NCI-H2029 treated with DMSO at 0.1 percent for 48 hours (cell line): ENCODE measurements at regions not wholly inside any gene's neighbourhood (a gene's known extent, or its start where the extent isn't known, plus 50 kb on each side); places are given as distances from the start of the nearest gene placed in this dataset.
"Not testable (repeated sequence)": the region's sequence is repeated elsewhere in the genome, so short reads cannot be mapped to it uniquely, and the experiment has no call there.

Experiments
- DNase-seq: peaks from one replicate; lab custom pipeline; 2025; lab: John Stamatoyannopoulos, UW

DNA sequence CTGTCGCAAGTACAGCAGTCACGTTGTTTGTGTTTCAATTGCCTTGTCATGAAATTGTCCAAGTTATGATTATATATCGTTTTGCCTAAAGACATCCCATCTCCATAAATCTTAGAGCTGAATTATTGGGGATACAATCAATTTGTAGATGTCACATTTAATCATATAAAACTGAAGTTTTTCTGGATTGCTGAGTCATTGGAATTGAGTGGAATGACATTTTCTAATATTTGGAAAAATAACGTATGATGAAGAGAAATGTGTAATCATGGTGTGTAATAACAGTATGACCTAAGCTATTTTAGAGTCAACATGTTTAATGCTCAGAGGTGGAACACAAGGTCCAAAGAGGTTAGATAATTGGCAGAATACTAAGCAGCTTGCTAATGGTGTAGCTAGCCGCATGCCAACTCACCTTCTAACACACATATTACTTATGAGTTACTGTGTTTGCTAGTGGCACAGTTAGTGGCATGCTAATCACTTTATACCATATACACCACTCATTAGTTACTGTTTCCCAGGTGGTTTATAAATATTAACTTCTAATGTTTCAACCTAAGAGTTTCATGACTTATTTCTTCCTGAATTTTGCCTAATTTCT lies 473.1 kb upstream of the GRAMD2B start:
- no peak for DNase-seq

DNA sequence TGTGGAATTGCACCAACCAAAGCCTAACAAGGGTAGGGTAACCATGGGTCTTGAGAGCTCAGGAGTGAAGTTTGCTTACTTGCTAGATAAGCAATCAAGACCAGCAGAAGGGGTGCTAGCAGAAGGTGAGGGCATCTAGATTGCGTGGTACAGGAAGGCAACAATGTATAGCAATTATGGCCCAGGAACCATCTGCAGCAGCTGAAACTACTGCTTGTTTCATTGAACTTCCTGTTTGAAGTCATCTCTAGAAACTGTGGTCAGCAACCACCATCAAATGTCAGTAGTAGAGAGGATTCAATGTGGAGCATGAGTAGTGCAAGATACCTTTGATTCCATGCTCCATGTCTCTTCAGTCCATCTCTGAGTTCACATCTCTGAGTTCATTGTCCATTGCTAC lies 462.1 kb upstream of the GRAMD2B start:
- no peak for DNase-seq

DNA sequence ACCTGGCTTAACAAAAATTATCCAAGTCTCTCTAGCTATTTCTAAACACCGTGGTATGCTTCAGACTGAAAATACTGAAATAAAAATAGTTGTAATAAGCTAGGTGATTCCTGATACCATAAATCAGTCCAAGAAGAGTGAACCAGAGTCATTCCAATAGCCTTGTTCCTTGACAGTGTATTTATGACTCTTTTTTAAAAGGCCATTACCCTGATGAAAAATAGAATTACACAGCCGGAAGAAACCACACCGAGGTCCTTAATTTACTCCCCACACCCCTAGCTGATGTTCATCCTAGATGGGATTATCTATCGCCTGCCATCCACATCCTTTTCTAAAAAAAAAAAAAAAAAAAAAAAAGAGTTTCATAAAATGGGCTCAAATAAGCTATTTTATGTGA lies 457.6 kb upstream of the GRAMD2B start:
- DNase-seq, result no peak

DNA sequence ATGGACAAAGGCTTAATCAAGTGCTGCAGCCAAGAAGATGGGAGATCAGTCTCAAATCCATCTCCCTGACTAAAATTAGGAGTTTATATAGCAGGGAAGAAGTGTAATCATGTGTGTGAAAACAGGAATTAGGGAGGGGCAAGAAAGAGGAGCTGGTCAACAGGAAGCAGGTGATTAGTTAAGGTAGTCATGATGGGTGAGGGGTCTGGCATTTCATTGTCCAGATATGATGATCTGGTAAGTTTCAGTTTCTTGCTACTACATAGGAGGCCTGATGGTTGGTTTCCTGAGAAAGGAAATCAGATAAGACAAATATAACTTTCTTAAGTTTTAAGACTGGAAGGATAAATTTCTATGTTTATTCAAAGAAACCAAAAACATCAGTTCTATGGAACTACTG lies 455.6 kb upstream of the GRAMD2B start:
- no peak for DNase-seq

DNA sequence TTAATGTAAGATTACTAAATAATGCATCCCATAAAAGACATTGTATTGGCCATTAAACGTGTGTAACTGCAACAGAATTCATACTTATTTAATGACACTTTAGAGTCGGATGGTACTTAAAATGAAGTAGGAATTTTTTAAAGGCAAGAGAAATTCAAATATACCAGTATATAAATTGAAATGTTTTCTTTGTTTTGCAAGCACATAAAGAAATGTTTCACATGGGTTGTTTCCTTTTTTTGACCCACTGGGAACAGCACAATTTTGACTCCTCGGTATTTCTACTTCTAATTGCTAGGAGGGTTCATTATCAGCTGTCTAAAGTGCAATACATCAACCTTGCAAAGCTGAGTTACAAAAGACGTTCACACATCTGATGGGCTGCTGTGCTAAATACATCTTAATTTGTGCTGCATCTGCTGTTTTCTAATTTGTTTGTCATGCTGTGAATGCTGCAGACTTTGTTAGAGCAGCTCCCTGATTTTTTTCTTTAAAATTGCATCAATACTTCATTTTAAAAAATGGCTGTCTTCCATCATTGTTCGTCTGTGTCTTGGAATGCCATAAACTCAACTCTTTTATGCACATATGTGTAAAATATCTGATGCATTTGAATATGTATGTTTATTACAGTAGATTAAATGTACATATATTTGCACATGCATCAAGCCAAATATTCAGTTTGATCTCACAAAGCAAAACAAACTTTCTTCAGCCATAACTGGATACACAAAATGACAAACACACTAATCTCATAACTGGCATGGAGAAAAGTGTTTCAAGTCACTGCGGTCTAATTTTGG lies 454.0 kb upstream of the GRAMD2B start:
- no peak for DNase-seq

DNA sequence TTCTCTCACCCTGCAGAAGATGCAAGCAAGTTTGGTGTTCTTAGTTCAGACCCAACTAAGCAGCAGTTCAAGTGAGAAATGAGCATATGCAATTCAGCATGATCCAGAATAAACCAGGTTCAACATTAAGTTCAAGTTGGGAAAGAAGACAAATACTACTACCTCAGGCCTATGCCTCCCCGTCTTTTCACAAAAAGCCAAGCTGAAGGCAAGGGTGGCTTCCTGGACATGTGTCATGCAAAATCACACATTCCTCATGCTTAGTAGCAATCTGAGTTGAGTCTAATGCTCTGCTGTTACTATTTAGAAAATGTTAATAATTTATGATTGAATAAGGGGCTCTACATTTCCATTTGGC lies 453.4 kb upstream of the GRAMD2B start:
- DNase-seq, result no peak

DNA sequence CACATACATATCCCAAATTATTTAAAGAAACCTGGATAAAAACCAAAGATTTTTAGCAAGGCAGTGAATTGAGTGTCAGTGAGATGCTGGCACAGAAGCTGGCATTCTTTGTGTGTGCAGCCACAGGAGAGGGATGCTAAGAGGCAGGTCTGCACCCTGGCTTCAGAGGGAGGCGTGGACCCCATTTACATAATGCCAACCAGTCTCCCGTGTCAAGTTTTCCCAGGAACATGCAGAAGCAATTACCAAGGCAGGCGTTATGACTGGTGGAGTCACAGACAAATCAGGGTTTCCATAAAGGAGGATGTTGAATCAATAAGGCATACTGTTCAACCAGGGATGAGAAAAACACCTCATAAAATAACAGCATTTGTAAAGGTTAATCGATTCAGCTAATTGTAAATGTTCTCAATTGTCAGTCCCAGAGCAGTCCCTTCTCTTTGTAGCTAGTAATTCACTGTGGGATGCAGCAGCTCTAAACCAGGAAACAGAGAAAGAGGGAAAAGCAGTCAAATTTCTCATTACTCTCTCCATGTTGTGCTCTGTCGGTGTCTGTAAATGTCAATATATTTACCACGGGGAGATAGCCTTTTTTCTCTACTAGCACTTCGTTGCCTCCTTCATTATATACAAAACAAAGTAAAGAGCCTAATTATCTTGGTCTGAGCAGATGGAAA lies 452.4 kb upstream of the GRAMD2B start:
- DNase-seq, result no peak

DNA sequence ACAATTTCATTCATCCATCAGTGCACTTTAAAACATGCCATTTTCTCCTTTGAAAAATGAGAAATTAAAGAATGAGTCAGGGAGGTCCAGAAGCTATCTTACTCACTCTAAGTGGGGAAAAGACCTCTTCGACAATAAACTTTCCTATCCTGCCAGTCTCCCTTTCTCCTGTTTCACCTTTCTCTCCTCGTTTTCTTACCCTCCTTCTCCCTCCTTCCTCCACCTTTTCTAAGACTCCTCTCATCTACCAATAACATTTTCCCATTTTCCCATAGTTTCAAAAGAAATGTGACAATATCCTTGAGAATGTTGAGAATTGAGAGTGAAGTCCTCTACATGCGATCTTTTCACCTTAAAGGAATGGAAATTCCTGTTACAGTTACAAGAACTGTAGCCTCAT lies 450.5 kb upstream of the GRAMD2B start:
- DNase-seq, result no peak

DNA sequence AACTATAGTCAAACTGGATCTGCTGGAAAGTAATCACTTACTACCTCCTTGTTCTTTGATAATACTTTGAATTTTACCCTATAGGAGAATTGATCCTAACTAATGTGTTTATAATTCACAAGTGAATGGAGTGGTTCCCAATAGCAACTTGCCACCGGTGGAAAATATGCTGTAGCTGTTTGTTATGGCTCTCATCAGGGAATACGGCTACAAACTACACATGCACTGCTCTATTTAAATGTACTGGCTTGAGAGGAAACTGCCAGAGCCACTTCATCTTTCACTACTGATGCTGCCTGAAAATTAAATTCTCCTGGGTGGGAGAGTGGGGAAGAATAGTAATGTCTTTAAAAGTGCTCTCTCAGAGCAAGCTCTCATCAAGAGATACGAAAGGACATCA lies 448.5 kb upstream of the GRAMD2B start:
- DNase-seq, result no peak

DNA sequence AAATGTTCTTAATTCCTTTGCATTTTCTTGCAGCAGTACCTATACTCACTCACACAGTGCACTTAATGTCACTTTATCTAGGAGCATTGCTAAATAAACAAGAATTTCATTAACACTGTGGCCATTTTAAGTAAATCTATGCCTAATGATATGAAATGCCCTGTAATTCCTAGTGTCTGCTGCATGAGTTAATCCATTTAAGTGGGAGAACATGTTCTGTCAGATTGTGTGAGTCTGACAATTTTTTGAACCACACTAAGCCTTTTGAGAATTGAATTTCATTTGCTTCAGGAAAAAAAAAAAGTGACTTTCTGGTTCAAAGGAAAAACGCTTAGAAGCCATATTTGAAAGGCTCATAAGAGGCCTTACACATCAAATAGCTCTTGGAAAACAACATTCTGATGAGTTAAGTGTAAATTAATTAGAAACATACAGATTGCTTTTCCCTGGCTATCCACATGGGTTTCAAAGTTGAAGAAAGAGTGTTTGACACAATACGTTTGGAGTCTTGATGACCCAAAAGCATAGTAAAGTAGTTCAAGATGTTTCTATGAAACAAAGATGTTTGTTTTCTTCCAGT lies 446.7 kb upstream of the GRAMD2B start:
- DNase-seq, result no peak

DNA sequence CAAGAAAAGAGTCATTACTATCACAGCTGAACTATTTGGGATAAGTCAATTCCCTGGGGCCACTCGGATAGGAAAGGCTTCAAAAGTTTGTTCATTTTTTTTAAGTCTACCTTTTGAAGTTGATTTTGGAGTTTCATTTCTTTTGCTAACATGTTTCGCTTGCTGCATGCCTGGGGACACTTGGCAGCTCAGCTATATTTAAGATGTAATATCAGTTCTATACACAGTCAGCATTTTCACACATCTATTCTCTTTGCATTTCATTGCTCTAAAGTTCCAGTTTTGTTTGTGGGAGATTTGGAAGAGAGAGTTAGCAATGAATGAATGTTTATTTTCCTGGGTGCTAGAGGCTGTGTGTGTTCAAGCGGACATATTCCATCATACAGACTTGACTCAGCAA lies 445.2 kb upstream of the GRAMD2B start:
- no peak for DNase-seq

DNA sequence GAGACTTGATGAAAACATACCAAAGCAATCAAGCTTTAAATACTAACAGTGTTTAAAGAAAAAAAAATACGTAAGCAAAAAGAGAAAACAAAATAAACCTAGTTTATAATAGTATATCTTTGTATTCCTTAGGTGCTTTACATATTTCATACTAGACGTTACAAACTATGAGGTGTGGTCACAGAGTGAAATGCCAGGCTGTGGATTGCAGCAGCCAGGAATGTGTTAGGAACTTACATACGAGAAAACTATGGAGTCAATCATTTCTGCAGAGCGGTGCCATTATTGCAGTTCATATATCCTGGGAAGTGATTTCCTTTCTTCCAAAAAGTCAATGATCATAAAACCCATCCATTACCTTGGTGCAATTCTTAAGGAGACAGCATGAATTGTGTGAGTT lies 443.6 kb upstream of the GRAMD2B start:
- DNase-seq, result no peak

DNA sequence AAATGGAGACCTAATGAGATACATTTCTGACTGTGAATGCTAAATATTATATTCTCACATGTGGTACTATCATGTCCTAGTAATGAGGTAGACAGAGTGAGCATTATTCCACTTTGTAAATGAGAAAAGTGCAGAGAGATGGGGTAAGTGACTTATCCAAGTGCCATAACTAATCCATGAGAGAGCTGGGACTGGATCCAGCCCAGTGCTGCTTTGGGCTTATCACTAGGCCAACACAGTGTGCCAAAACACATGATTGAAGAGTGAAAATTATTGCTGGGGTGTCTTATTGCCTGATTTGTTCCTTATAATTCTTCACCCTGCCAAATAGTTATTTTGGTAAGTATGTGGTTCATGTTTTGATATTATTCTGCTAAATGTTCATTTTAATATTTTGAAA lies 442.2 kb upstream of the GRAMD2B start:
- DNase-seq, result no peak

DNA sequence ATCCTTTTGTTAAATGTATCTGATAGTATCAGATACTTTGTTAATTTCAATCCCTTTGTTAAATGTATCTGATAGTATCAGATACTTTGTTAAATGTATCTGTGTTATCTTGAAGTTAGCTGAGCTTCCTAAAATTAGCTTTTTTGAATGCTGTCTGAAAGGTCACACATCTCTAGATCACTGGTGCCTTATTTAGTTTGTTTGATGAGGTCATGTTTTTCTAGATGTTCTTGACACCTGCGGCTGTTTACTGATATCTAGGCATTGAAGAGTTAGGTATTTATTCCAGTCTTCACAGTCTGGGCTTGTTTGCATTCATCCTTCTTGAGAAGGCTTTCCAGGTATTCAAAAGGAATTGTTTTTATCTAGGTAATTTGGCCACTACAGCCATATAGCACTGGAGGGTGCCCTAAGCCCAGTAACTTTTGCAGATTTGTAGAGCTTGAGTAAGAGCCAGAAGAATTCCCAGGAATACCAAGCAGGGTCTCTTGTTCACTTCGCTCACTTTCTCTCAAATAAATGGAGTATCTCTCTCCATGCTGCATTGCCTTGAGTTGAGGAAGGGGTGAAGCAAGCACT lies 435.4 kb upstream of the GRAMD2B start:
- peak; percentile 17 for DNase-seq

DNA sequence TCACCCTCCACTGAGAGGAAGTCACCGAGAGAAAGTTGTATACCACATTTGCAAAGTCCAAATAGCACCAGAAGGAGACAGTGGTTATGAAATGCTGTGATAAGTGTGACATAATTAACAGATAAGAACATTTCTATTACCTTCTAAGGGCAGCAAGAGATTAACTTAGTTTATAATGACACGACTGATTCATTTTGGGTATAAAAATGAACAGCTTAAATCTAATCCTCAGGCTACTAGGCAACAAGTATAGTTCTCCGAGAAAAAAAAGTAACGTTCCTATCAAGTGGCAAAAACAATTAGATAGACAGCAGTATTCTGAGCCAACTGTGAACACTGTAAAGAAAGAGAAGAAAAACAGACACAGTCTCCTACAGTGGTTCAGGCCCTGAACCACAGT lies 431.2 kb upstream of the GRAMD2B start:
- no peak for DNase-seq

DNA sequence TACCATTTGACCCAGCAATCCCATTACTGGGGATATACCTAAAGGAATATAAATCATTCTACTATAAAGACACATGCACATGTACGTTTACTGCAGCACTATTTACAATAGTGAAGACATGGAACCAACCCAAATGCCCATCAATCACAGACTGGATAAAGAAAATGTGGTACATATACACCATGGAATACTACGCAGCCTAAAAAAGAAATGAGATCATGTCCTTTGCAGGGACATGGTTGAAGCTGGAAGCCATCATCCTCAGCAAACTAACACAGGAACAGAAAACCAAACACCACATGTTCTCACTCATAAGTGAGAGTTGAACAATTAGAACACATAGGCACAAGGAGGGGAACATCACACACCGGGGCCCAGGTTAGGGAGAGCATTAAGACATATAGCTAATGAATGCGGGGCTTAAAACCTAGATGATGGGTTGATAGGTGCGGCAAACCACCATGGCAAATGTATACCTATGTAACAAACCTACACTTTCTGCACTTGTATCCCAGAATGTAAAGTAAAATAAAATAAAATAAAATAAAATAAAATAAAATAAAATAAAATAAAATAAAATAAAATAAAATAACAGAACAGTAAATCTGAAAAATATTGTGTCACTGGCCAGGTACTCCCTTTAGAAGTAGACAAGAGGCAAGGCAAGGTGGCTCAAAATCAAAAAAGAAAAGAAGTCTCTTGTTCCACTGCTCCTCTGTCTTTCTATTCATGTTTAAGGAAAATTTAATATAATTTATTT lies 423.8 kb upstream of the GRAMD2B start:
- DNase-seq, result not testable (repeated sequence)

DNA sequence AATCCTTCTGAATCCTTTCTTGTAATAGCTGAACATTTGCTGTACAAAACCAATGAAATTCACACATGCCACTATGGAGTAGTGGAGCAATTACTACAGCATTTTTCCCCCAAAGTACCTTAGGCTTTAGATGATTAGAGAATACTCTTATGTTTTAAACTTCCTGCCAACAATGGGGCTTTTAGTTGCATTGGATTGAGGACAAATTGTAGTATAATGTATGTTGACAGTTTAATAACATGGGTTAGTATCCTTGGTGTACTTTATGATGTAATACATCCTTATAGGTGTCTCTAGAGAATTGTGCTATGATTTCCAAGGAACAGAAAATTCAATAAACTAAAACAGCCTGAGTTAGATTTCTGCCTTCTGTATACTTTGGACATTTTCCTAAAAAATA lies 422.7 kb upstream of the GRAMD2B start:
- DNase-seq, result no peak

DNA sequence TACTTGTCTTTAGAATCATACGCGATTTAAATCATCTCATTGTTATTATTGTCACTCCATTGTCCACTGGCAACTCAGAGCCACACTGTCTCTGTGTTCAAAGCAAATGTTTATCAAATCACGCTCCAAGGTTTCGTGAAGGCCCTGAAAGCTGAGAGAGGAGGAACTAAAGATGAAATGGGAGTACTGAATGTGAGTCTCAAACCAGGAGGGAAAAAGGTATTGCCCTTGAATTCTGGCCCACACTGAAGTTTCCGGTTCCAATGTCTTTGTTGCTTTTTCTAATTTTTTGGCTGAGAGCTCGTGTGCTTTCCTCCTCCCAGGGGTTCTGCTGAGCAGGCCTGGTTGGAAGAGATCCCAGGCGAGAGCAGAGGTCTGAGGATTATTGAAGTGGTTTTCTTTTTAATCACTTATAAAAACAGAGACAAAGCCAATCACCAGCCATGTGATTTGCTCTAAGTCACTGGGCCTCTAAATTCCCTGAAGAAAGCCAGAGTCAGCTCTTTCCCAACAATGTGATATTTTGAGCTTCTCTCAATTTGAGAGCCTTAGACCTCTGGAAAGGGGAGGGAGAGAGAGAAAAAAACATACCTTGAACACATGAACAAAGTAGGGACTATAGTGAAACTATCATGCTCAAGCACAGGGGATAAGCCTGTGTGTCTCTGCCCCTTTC lies 420.8 kb upstream of the GRAMD2B start:
- peak; percentile 80 for DNase-seq

DNA sequence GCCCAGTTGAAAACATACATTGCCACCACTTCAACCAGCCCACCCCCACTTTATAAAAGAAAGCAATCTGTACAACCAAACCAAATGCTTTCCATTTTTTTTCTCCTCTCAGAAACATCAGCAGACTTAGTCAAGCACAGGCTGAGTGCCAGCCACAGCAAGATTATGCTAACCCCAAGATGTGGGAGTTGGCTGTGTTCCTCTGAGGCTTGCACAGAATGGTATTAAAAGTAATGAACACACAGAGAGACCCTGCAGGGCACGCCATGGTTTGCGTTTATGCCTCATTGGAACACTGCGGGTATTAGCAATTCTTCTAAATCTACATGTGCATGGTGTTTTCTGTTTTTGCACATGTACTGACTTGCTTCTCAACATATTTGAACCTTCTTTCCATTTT lies 419.9 kb upstream of the GRAMD2B start:
- no peak for DNase-seq

DNA sequence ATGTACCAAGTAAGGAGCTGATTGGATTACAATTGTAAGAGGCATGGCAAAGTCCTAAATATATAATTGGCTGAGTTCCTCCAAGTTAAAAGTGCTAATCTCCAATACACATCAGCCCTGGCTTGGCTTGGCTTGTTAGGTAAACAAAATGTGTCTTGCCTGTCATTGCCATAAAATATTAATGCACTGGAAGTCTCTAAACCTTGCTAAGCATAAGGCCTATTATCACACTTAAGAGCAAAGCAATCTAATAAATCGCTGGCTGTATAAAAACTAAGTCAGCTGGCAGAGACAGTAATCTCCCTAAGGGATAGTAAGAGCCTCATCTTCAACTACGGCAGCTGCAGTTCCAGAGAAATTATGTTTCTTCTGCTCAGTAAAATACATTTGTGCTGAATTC lies 418.6 kb upstream of the GRAMD2B start:
- DNase-seq, result no peak

DNA sequence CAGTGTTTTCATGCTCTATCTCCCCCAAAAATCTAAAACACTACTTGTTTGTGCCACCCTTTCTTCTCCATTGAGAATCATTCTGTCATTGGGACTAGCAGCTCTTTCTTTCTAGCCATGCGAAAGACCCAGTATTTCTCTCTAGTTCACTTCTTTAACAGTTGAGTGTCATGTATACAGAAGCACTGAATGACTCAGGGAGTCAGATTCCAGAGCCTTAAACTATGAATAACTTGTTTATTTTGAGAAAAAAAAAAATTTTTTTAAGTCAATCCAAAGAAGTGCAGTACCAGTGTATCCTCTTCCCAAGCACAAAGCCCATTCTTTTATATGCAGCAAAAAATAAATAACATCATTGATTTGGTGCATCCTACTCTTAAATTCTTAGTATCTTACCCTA lies 415.4 kb upstream of the GRAMD2B start:
- no peak for DNase-seq
